GM20000 (cell line): ENCODE measurements at regions not wholly inside any gene's neighbourhood (a gene's known extent, or its start where the extent isn't known, plus 50 kb on each side); places are given as distances from the start of the nearest gene placed in this dataset.
A peak's percentile ranks its signal among the peaks of the same experiment; 100 is the strongest.

Experiments used
- DNase-seq: peaks from one replicate; pipeline ENCODE4 v3.0.0; 2012; ENCODE audit warnings: low spot score
- CTCF ChIP-seq: IDR thresholded peaks from 2 replicates; pipeline ENCODE4 v1.5.1; 2012; ENCODE audit warnings: mild to moderate bottlenecking, control low read depth; ENCODE audit errors: extremely low read depth, missing control alignments

- no peak for TF ChIP-seq CTCF
- DNase-seq, result no peak
Measured at GRCh38 chr12:30827101-30828066, 72.6 kb upstream of the CAPRIN2 start.

DNA sequence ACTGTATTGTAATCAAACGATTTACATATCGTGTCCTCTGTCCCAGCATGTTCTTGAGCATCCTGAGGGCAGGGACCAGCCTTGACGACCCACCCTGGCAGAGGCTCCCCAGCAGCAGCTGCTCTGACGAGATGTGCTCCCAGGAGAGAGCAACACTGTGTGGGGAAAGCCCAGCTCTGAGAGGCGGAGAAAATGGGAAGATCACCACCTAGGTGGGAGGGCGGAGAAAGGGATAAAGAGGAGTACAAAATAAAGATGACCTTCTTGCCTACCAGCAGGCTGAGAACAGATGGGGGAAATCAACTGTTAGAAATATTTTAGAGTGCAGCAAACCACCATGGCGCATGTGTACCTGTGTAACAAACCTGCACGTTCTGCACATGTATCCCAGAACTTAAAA, 71.5 kb upstream of the CAPRIN2 start:
- no peak for DNase-seq
- TF ChIP-seq CTCF, result no peak

DNA sequence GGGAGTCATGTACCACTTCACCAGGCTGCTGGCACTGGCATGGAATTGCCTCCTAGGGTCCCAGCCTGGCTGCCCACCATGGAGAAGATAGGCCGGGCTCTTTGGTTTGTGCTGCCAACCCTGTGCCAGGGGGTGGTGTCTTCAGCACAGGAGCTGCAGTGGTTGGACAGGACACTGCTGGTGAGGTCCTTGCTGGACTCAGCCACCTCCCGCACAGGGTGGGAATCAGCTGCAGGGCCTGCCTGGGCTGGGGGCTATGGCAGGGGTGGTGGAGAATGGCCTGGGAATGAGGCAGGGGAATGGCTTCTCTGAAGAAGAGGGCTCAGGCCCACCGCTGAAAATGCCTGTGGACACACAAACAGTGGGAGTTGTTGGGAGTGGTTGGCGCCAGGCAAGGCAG, 70.6 kb upstream of the CAPRIN2 start:
- no peak for TF ChIP-seq CTCF
- no peak for DNase-seq

- no peak for DNase-seq
- no peak for TF ChIP-seq CTCF
Measured at GRCh38 chr12:30824311-30824710, 69.6 kb upstream of the CAPRIN2 start.

GRCh38 chr12:30823764-30824163, 69.0 kb upstream of the CAPRIN2 start:
- no peak for DNase-seq
- TF ChIP-seq CTCF, result no peak

- peak; percentile 41 for DNase-seq
- TF ChIP-seq CTCF, result peak; percentile 36
Measured at GRCh38 chr12:30823156-30823699, 68.5 kb upstream of the CAPRIN2 start.

GRCh38 chr12:30822385-30823155, 67.8 kb upstream of the CAPRIN2 start:
- DNase-seq, result peak; percentile 39
- TF ChIP-seq CTCF, result no peak
